IMR-90 (cell line): ENCODE measurements at regions not wholly inside any gene's neighbourhood (a gene's known extent, or its start where the extent isn't known, plus 50 kb on each side); places are given as distances from the start of the nearest gene placed in this dataset.

Experiments used
- ATAC-seq: fragments of 200-7000 bp; cut with Tn5 transposase; 2 replicates; pipeline ENCODE4 v1.9.1; 2020; ENCODE audit warnings: low read depth, mild to moderate bottlenecking, moderate library complexity
- BruUV-seq: library from RNA; stranded (reverse); fragments of 400-500 nt; replicated peaks from 2 replicates; lab custom pipeline; 2021; lab: Mats Ljungman, UMichigan
- CTCF ChIA-PET: fragments of 300-600 bp; formaldehyde crosslinking; extraction: SDS; loops from one replicate; lab custom pipeline; 2021; ENCODE audit warnings: antibody characterized with exemption; lab: Yijun Ruan, JAX
- POLR2A ChIA-PET: fragments of 300-600 bp; sonication (Branson Sonifier 250); formaldehyde crosslinking; loops from one replicate; lab custom pipeline; 2022; ENCODE audit warnings: antibody characterized with exemption; ENCODE audit not compliant: unreplicated experiment; lab: Charles Lee
- DNase-seq: peaks from one replicate; pipeline ENCODE4 v3.0.0; 2013
- H2AFZ ChIP-seq: replicated peaks from 2 replicates; pipeline ENCODE3; 2013; ENCODE audit warnings: low read length, mild to moderate bottlenecking; ENCODE audit not compliant: poor library complexity
- H2AK5ac ChIP-seq: 2 replicates; pipeline ENCODE4 v1.6.1; 2013; ENCODE audit warnings: low read depth, low read length, inconsistent platforms
- H2AK9ac ChIP-seq: replicated peaks from 2 replicates; pipeline ENCODE3; 2013; ENCODE audit warnings: mild to moderate bottlenecking, low read depth, low read length, moderate library complexity; ENCODE audit not compliant: poor library complexity
- H2BK120ac ChIP-seq: 2 replicates; pipeline ENCODE4 v1.6.1; 2013; ENCODE audit warnings: low read depth, low read length, inconsistent platforms
- H2BK15ac ChIP-seq: 3 replicates; pipeline ENCODE4 v1.6.1; 2013; ENCODE audit warnings: low read depth, low read length, inconsistent platforms
- H2BK20ac ChIP-seq: 2 replicates; pipeline ENCODE4 v1.6.1; 2013; ENCODE audit warnings: low read depth, mild to moderate bottlenecking, inconsistent platforms, low read length, moderate library complexity
- H2BK5ac ChIP-seq: 2 replicates; pipeline ENCODE4 v1.6.1; 2013; ENCODE audit warnings: mild to moderate bottlenecking, low read depth, low read length, inconsistent platforms; ENCODE audit not compliant: poor library complexity, severe bottlenecking
- H3K14ac ChIP-seq: replicated peaks from 2 replicates; pipeline ENCODE4 v1.6.1; 2013; ENCODE audit warnings: low read depth, low read length, inconsistent platforms
- H3K18ac ChIP-seq: 2 replicates; pipeline ENCODE4 v1.6.1; 2013; ENCODE audit warnings: low read depth, low read length, control low read depth
- H3K23ac ChIP-seq: 2 replicates; pipeline ENCODE4 v1.6.1; 2013; ENCODE audit warnings: low read depth, low read length, inconsistent platforms
- H3K27ac ChIP-seq: 2 replicates; pipeline ENCODE4 v1.5.1; 2013; ENCODE audit warnings: mild to moderate bottlenecking, control low read depth, low read length; ENCODE audit not compliant: insufficient read depth
- H3K27me3 ChIP-seq: 2 replicates; pipeline ENCODE4 v1.6.1; 2013; ENCODE audit warnings: low read length; ENCODE audit not compliant: control insufficient read depth, insufficient read depth
- H3K36me3 ChIP-seq: 2 replicates; pipeline ENCODE4 v1.6.1; 2013; ENCODE audit warnings: low read length, mixed read lengths; ENCODE audit not compliant: control insufficient read depth, insufficient read depth
- H3K4ac ChIP-seq: 2 replicates; pipeline ENCODE4 v1.6.1; 2013; ENCODE audit warnings: low read depth, low read length, inconsistent platforms
- H3K4me1 ChIP-seq: 2 replicates; pipeline ENCODE4 v1.6.1; 2013; ENCODE audit warnings: low read length, mixed read lengths; ENCODE audit not compliant: control insufficient read depth, insufficient read depth
- H3K4me2 ChIP-seq: 2 replicates; pipeline ENCODE4 v1.6.1; 2013; ENCODE audit warnings: low read depth, mild to moderate bottlenecking, control low read depth, low read length, moderate library complexity
- H3K4me3 ChIP-seq: 2 replicates; pipeline ENCODE4 v1.5.1; 2013; ENCODE audit warnings: low read depth, mild to moderate bottlenecking, control low read depth, low read length, moderate library complexity; ENCODE audit not compliant: insufficient read depth
- H3K56ac ChIP-seq: 2 replicates; pipeline ENCODE4 v1.6.1; 2013; ENCODE audit warnings: low read length, inconsistent platforms; ENCODE audit not compliant: insufficient read depth; ENCODE audit errors: extremely low read depth
- H3K79me1 ChIP-seq, 2 experiments: 2 replicates each; pipeline ENCODE4 v1.6.1; 2013; ENCODE audit warnings: low read length in 2 of 2, inconsistent platforms in 1 of 2, low read depth in 1 of 2
- H3K9ac ChIP-seq: 2 replicates; pipeline ENCODE4 v1.6.1; 2013; ENCODE audit warnings: low read depth, low read length, control low read depth
- H3K9me1 ChIP-seq: 2 replicates; pipeline ENCODE4 v1.6.1; 2013; ENCODE audit warnings: low read length, inconsistent platforms; ENCODE audit not compliant: insufficient read depth
- H3K9me3 ChIP-seq: 2 replicates; pipeline ENCODE4 v1.6.1; 2013; ENCODE audit warnings: low read length; ENCODE audit not compliant: control insufficient read depth, insufficient read depth
- H4K20me1 ChIP-seq: 2 replicates; pipeline ENCODE4 v1.6.1; 2013; ENCODE audit warnings: low read length, inconsistent platforms; ENCODE audit not compliant: insufficient read depth
- H4K5ac ChIP-seq: 2 replicates; pipeline ENCODE4 v1.6.1; 2013; ENCODE audit warnings: mild to moderate bottlenecking, low read depth, low read length, control low read depth
- H4K8ac ChIP-seq, 2 experiments: 2 replicates each; pipeline ENCODE4 v1.6.1; 2013; ENCODE audit warnings: low read depth in 2 of 2, low read length in 2 of 2, control low read depth in 1 of 2, inconsistent platforms in 1 of 2
- H4K91ac ChIP-seq: 2 replicates; pipeline ENCODE4 v1.6.1; 2013; ENCODE audit warnings: low read depth, low read length, inconsistent platforms; ENCODE audit not compliant: insufficient read depth
- BHLHE40 ChIP-seq: fragments of 150-350 bp; IDR thresholded peaks from 2 replicates; pipeline ENCODE4 v1.6.1; 2016; ENCODE audit warnings: mild to moderate bottlenecking, low read depth, low read length
- CEBPB ChIP-seq: IDR thresholded peaks from 2 replicates; pipeline ENCODE4 v1.6.1; 2012; ENCODE audit warnings: low read depth, low read length, improper control_type of control experiment
- CHD1 ChIP-seq: IDR thresholded peaks from 2 replicates; pipeline ENCODE4 v1.6.1; 2012; ENCODE audit warnings: low read depth, low read length, improper control_type of control experiment
- FOS ChIP-seq: fragments of 150-350 bp; IDR thresholded peaks from 2 replicates; pipeline ENCODE4 v1.6.1; 2016; ENCODE audit warnings: low read depth, low read length
- MAFK ChIP-seq: IDR thresholded peaks from 2 replicates; pipeline ENCODE4 v1.6.1; 2012; ENCODE audit warnings: low read depth, low read length, improper control_type of control experiment
- MAZ ChIP-seq: IDR thresholded peaks from 2 replicates; pipeline ENCODE4 v1.6.1; 2012; ENCODE audit warnings: low read depth, mild to moderate bottlenecking, low read length, improper control_type of control experiment, moderate library complexity, borderline replicate concordance
- MXI1 ChIP-seq: IDR thresholded peaks from 2 replicates; pipeline ENCODE4 v1.6.1; 2012; ENCODE audit warnings: low read depth, mild to moderate bottlenecking, low read length, moderate library complexity, borderline replicate concordance
- NFE2L2 ChIP-seq: fragments of 150-350 bp; IDR thresholded peaks from 2 replicates; pipeline ENCODE4 v1.6.1; 2016; ENCODE audit warnings: low read depth, mild to moderate bottlenecking, low read length
- POLR2A ChIP-seq: IDR thresholded peaks from 2 replicates; pipeline ENCODE4 v1.6.1; 2012; ENCODE audit warnings: mild to moderate bottlenecking, low read depth, low read length
- RAD21 ChIP-seq: IDR thresholded peaks from 2 replicates; pipeline ENCODE4 v1.6.1; 2012; ENCODE audit warnings: low read length, improper control_type of control experiment
- RCOR1 ChIP-seq: IDR thresholded peaks from 2 replicates; pipeline ENCODE4 v1.6.1; 2012; ENCODE audit warnings: mild to moderate bottlenecking, low read length, improper control_type of control experiment; ENCODE audit not compliant: insufficient replicate concordance
- RFX5 ChIP-seq: IDR thresholded peaks from 2 replicates; pipeline ENCODE4 v1.8.0; 2012; ENCODE audit warnings: low read depth, mild to moderate bottlenecking, low read length, moderate library complexity
- SMC3 ChIP-seq: fragments of 150-350 bp; IDR thresholded peaks from 2 replicates; pipeline ENCODE4 v1.6.1; 2016; ENCODE audit warnings: low read depth, mild to moderate bottlenecking, antibody characterized with exemption, low read length, moderate library complexity
- WGBS, 2 experiments: methylation state at CpG; one replicate each; pipeline versions ENCODE4 v1.1.5 to v1.1.7; 2013; ENCODE audit warnings: missing lambda C conversion rate in 2 of 2; ENCODE audit not compliant: insufficient read length in 1 of 2; ENCODE audit errors: extremely low coverage in 2 of 2; 5-methylcytosine and 5-hydroxymethylcytosine counted together
- dilution Hi-C: fragments of 300-500 bp; cut with HindIII; formaldehyde crosslinking; loops from one replicate; pipeline ENCODE4 v1.14.3; 2018; ENCODE audit warnings: low sequenced_read_pairs; ENCODE audit not compliant: unreplicated experiment
- in situ Hi-C: fragments of 300-500 bp; cut with MboI; formaldehyde crosslinking; loops from 3 replicates; pipeline ENCODE4 v1.14.3; 2019; ENCODE audit warnings: low sequenced_read_pairs, inconsistent platforms, mixed read lengths
- intact Hi-C: fragments of 100-400 bp; cut with micrococcal nuclease; formaldehyde crosslinking; loops from 2 replicates; pipeline ENCODE4 v1.10.0; 2022
- TF ChIP-seq, protein P1 (sequence below): fragments of 150-350 bp; IDR thresholded peaks from 2 replicates; pipeline ENCODE4 v1.6.1; 2017; ENCODE audit warnings: mild to moderate bottlenecking, antibody characterized with exemption, low read length, low read depth
- TF ChIP-seq, protein P2 (sequence below): conservative IDR thresholded peaks from 2 replicates; pipeline ENCODE4 v1.5.1; 2012; ENCODE audit warnings: mild to moderate bottlenecking, low read depth, low read length, improper control_type of control experiment
- TF ChIP-seq, protein P3 (sequence below): fragments of 150-350 bp; IDR thresholded peaks from 2 replicates; pipeline ENCODE4 v1.6.1; 2016; ENCODE audit warnings: low read depth, mild to moderate bottlenecking, low read length, moderate library complexity, borderline replicate concordance

DNA sequence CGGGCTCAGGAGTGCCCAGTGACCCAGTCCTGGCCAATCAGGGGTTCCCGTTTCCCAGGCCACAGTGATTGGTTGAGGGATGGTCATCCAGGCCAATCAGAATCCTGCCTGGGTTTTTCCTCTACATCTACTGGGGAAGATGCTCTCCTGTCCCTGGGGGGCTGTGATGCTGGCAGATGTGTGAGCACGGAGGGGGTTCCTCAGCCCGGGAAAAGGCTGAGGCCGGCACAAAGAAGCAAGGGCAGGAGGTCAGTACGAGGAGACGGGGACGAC is 171.2 kb downstream of the CTTN start:
- Histone ChIP-seq H4K8ac (no peak overlapping the region), H2AFZ (no peak overlapping the region), H2BK15ac (no peak overlapping the region), H2AK5ac (no peak overlapping the region), H3K27me3 (no peaks in the 10 kb centered on the region), H3K27ac (no peak overlapping the region), H4K91ac (no peak overlapping the region), H3K4ac (no peak overlapping the region), H3K79me1 (no peaks in the 10 kb centered on the region), H3K18ac (no peak overlapping the region), H4K20me1 (no peaks in the 10 kb centered on the region; the same call in 1 of the 2 replicates), H3K14ac (no peak overlapping the region), H2BK120ac (no peak overlapping the region), H3K4me2 (no peak overlapping the region), H3K9me3 (no peaks in the 10 kb centered on the region), H3K9ac (no peak overlapping the region), H3K36me3 (no peaks in the 10 kb centered on the region), H4K5ac (no peak overlapping the region), H3K4me3 (no peak overlapping the region), H3K23ac (no peak overlapping the region), H3K4me1 (peaks cover 7% of the 10 kb centered on the region; the same call in 1 of the 2 replicates), H3K56ac (no peak overlapping the region), H2AK9ac (no peak overlapping the region), H2BK20ac (no peak overlapping the region), H2BK5ac (no peak overlapping the region), H3K9me1 (no peaks in the 10 kb centered on the region)
- intact Hi-C loops = no loop called here
- DNase-seq (no peak), ATAC-seq (no peak)
- dilution Hi-C loops = no loop called here
- CTCF ChIA-PET = interaction anchor here (0.6 kb wide), 1 partner anchor 21 kb away, joined by 5 read pairs; no protein-coding TSS in a partner anchor
- in situ Hi-C loops = no loop called here
- BruUV-seq = no TSS peak
- WGBS, 2 experiments = no CpG with 5 or more reads among the region's 8 CpGs
- no peak for TF ChIP-seq CEBPB
- TF ChIP-seq RFX5 = no peak
- no peak for TF ChIP-seq RCOR1
- no peak for TF ChIP-seq MXI1
- TF ChIP-seq MAZ = no peak
- TF ChIP-seq, protein P1, sequence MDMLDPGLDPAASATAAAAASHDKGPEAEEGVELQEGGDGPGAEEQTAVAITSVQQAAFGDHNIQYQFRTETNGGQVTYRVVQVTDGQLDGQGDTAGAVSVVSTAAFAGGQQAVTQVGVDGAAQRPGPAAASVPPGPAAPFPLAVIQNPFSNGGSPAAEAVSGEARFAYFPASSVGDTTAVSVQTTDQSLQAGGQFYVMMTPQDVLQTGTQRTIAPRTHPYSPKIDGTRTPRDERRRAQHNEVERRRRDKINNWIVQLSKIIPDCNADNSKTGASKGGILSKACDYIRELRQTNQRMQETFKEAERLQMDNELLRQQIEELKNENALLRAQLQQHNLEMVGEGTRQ = no peak
- no peak for TF ChIP-seq POLR2A
- no peak for TF ChIP-seq NFE2L2
- no peak for TF ChIP-seq MAFK
- TF ChIP-seq RAD21 = no peak
- TF ChIP-seq, protein P2, sequence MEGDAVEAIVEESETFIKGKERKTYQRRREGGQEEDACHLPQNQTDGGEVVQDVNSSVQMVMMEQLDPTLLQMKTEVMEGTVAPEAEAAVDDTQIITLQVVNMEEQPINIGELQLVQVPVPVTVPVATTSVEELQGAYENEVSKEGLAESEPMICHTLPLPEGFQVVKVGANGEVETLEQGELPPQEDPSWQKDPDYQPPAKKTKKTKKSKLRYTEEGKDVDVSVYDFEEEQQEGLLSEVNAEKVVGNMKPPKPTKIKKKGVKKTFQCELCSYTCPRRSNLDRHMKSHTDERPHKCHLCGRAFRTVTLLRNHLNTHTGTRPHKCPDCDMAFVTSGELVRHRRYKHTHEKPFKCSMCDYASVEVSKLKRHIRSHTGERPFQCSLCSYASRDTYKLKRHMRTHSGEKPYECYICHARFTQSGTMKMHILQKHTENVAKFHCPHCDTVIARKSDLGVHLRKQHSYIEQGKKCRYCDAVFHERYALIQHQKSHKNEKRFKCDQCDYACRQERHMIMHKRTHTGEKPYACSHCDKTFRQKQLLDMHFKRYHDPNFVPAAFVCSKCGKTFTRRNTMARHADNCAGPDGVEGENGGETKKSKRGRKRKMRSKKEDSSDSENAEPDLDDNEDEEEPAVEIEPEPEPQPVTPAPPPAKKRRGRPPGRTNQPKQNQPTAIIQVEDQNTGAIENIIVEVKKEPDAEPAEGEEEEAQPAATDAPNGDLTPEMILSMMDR = no peak
- TF ChIP-seq BHLHE40 = no peak
- no peak for TF ChIP-seq SMC3
- TF ChIP-seq, protein P3, sequence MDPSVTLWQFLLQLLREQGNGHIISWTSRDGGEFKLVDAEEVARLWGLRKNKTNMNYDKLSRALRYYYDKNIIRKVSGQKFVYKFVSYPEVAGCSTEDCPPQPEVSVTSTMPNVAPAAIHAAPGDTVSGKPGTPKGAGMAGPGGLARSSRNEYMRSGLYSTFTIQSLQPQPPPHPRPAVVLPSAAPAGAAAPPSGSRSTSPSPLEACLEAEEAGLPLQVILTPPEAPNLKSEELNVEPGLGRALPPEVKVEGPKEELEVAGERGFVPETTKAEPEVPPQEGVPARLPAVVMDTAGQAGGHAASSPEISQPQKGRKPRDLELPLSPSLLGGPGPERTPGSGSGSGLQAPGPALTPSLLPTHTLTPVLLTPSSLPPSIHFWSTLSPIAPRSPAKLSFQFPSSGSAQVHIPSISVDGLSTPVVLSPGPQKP = no peak
- TF ChIP-seq FOS = no peak
- no peak for TF ChIP-seq CHD1
- POLR2A ChIA-PET = no interaction called here
